ENCODE measurements at regions not wholly inside any gene's neighbourhood (a gene's known extent, or its start where the extent isn't known, plus 50 kb on each side); places are given as distances from the start of the nearest gene placed in this dataset.

DNA sequence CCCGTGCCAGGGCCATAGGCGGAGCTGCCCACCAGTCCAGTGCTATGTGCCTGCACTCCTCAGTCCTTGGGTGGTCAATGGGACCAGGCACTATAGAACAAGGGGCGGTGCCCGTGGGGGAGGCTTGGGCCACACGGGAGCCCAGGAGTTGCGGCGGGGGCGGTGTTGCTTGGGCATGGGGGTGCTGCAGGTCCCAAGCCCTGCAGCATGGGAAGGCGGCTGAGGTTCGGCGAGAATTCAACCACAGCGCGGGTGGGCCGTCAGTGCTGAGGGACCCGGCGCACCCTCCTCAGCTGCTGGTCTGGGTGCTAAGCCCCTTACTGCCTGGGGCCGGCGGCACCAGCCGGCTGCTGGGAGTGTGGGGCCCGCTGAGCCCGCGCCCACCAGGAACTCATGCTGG lies 242.2 kb upstream of the SGCG start:
- ChIA-PET CTCF (no interaction called here), POLR2A (no interaction called here)
- H3K36me3 ChIP-seq (replicated peaks in 1 of 2; ENCODE audit: control insufficient read depth in 1 of 2, insufficient read depth in 2 of 2, low read length in 1 of 2) = no peaks in the 10 kb centered on the region
- no peak overlapping the region for H3K9ac ChIP-seq
- H3F3A ChIP-seq (replicated peaks; ENCODE audit: insufficient read depth) = no peaks in the 10 kb centered on the region
- H3K27me3 ChIP-seq (ENCODE audit: insufficient read depth) = no peaks in the 10 kb centered on the region; the same call in 1 of the 2 replicates
- no peaks in the 10 kb centered on the region for H3K79me2 ChIP-seq (ENCODE audit: insufficient read depth)
- H3K9me2 ChIP-seq = no peaks in the 10 kb centered on the region
- no peaks in the 10 kb centered on the region for H3K4me1 ChIP-seq (ENCODE audit: control insufficient read depth in 1 of 2, insufficient read depth in 2 of 2, low read depth in 1 of 2, low read length in 1 of 2)
- no peaks in the 10 kb centered on the region for H4K20me1 ChIP-seq (ENCODE audit: insufficient read depth)
- no peaks in the 10 kb centered on the region for H3K9me3 ChIP-seq
- H3K4me2 ChIP-seq = no peak overlapping the region
- no peak for DNase-seq
- no peak overlapping the region for H2AFZ ChIP-seq (ENCODE audit: low read depth)
- TF ChIP-seq EZH2phosphoT487 (IDR thresholded peaks at IDR 0.05; ENCODE audit: borderline replicate concordance, low read depth) (no peak), POLR2AphosphoS5 (IDR thresholded peaks at IDR 0.05; ENCODE audit: low read depth, low read length) (no peak), CHD2 (IDR thresholded peaks at IDR 0.05; ENCODE audit: low read length, partially characterized antibody) (no peak), RXRA (IDR thresholded peaks at IDR 0.05; ENCODE audit: borderline replicate concordance, low read depth) (no peak), RCOR1 (IDR thresholded peaks at IDR 0.05; ENCODE audit: low read length) (no peak), NRF1 (IDR thresholded peaks at IDR 0.05; ENCODE audit: low read depth, low read length) (no peak), REST (IDR thresholded peaks at IDR 0.05; ENCODE audit: low read depth, low read length) (no peak), JUND (IDR thresholded peaks at IDR 0.05) (no peak), FOSL2 (IDR thresholded peaks at IDR 0.05; ENCODE audit: borderline replicate concordance, low read depth) (no peak), ELF1 (IDR thresholded peaks at IDR 0.05) (no peak), MEF2A (IDR thresholded peaks at IDR 0.05; ENCODE audit: borderline replicate concordance, low read depth) (no peak)
- TF ChIP-seq, protein P1, sequence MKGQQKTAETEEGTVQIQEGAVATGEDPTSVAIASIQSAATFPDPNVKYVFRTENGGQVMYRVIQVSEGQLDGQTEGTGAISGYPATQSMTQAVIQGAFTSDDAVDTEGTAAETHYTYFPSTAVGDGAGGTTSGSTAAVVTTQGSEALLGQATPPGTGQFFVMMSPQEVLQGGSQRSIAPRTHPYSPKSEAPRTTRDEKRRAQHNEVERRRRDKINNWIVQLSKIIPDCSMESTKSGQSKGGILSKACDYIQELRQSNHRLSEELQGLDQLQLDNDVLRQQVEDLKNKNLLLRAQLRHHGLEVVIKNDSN (IDR thresholded peaks at IDR 0.05; ENCODE audit: borderline replicate concordance, low read depth) = no peak
- TF ChIP-seq, protein P2, sequence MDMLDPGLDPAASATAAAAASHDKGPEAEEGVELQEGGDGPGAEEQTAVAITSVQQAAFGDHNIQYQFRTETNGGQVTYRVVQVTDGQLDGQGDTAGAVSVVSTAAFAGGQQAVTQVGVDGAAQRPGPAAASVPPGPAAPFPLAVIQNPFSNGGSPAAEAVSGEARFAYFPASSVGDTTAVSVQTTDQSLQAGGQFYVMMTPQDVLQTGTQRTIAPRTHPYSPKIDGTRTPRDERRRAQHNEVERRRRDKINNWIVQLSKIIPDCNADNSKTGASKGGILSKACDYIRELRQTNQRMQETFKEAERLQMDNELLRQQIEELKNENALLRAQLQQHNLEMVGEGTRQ (IDR thresholded peaks at IDR 0.05; ENCODE audit: borderline replicate concordance, low read depth, low read length) = no peak
- no peak overlapping the region for H3K4me3 ChIP-seq (ENCODE audit: low read depth in 2 of 2, low read length in 1 of 2)
- 70% methylated on average over 12 of the region's 22 CpGs for WGBS (ENCODE audit: low lambda C conversion rate)
- no peak overlapping the region for H3K27ac ChIP-seq (ENCODE audit: low read depth in 2 of 2, low read length in 1 of 2)

- Histone ChIP-seq H3K4me1 (ENCODE audit: control insufficient read depth in 1 of 2, insufficient read depth in 2 of 2, low read depth in 1 of 2, low read length in 1 of 2) (no peaks in the 10 kb centered on the region), H3K9me2 (no peaks in the 10 kb centered on the region), H4K20me1 (ENCODE audit: insufficient read depth) (no peaks in the 10 kb centered on the region), H3K9me3 (no peaks in the 10 kb centered on the region), H3K27me3 (ENCODE audit: insufficient read depth) (no peaks in the 10 kb centered on the region; the same call in 1 of the 2 replicates), H3K4me2 (no peak overlapping the region), H3K4me3 (ENCODE audit: low read depth in 2 of 2, low read length in 1 of 2) (no peak overlapping the region), H3K79me2 (ENCODE audit: insufficient read depth) (no peaks in the 10 kb centered on the region), H3K27ac (ENCODE audit: low read depth in 2 of 2, low read length in 1 of 2) (no peak overlapping the region), H3K36me3 (replicated peaks in 1 of 2; ENCODE audit: control insufficient read depth in 1 of 2, insufficient read depth in 2 of 2, low read length in 1 of 2) (no peaks in the 10 kb centered on the region), H3F3A (replicated peaks; ENCODE audit: insufficient read depth) (no peaks in the 10 kb centered on the region), H2AFZ (ENCODE audit: low read depth) (no peak overlapping the region), H3K9ac (no peak overlapping the region)
- WGBS (ENCODE audit: low lambda C conversion rate) = no CpG with 5 or more reads among the region's 3 CpGs
- no peak for DNase-seq
- CTCF ChIA-PET = no interaction called here
- POLR2A ChIA-PET = no interaction called here
- no peak for TF ChIP-seq ZBTB33 (IDR thresholded peaks at IDR 0.05; ENCODE audit: borderline replicate concordance, low read depth)
- no peak for TF ChIP-seq EP300 (IDR thresholded peaks at IDR 0.05; ENCODE audit: borderline replicate concordance in 1 of 2, low read depth in 1 of 2, low read length in 1 of 2)
- TF ChIP-seq TEAD4 (IDR thresholded peaks at IDR 0.05; ENCODE audit: borderline replicate concordance, insufficient read depth) = no peak
- TF ChIP-seq IRF3 (IDR thresholded peaks at IDR 0.05; ENCODE audit: low read depth, low read length) = no peak
- TF ChIP-seq MEF2A (IDR thresholded peaks at IDR 0.05; ENCODE audit: borderline replicate concordance, low read depth) = no peak
- TF ChIP-seq EZH2phosphoT487 (IDR thresholded peaks at IDR 0.05; ENCODE audit: borderline replicate concordance, low read depth) = no peak
- TF ChIP-seq, protein P1 (IDR thresholded peaks at IDR 0.05; ENCODE audit: borderline replicate concordance, low read depth) = no peak
Measured at GRCh38 chr13:22939157-22939556, 241.6 kb upstream of the SGCG start.

Data from SK-N-SH (cell line).